ENCODE measurements at regions not wholly inside any gene's neighbourhood (a gene's known extent, or its start where the extent isn't known, plus 50 kb on each side); places are given as distances from the start of the nearest gene placed in this dataset.

GRCh38 chr2:237180987-237181386 is 95.3 kb downstream of the COPS8 start:
- CTCF ChIA-PET, result interaction anchor here (0.8 to 2.1 kb wide), 7 partner anchors 12 to 391 kb away, joined by 3 to 6 read pairs (median 3); no protein-coding TSS in a partner anchor
- FAIRE-seq, result no peak
- 89% methylated on average over 2 of the region's 2 CpGs for WGBS (ENCODE audit: missing lambda C conversion rate)
- no peak for TF ChIP-seq ESRRA (IDR thresholded peaks at IDR 0.05; ENCODE audit: borderline replicate concordance, low read length)
- TF ChIP-seq, protein P1, sequence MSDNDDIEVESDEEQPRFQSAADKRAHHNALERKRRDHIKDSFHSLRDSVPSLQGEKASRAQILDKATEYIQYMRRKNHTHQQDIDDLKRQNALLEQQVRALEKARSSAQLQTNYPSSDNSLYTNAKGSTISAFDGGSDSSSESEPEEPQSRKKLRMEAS (IDR thresholded peaks at IDR 0.05), result 0 out of 2 replicates have a peak, but pooled peaks have one; percentile 13
- TF ChIP-seq EHF (CRISPR knock-in tag; IDR thresholded peaks at IDR 0.05), result no peak
- TF ChIP-seq, protein P2, sequence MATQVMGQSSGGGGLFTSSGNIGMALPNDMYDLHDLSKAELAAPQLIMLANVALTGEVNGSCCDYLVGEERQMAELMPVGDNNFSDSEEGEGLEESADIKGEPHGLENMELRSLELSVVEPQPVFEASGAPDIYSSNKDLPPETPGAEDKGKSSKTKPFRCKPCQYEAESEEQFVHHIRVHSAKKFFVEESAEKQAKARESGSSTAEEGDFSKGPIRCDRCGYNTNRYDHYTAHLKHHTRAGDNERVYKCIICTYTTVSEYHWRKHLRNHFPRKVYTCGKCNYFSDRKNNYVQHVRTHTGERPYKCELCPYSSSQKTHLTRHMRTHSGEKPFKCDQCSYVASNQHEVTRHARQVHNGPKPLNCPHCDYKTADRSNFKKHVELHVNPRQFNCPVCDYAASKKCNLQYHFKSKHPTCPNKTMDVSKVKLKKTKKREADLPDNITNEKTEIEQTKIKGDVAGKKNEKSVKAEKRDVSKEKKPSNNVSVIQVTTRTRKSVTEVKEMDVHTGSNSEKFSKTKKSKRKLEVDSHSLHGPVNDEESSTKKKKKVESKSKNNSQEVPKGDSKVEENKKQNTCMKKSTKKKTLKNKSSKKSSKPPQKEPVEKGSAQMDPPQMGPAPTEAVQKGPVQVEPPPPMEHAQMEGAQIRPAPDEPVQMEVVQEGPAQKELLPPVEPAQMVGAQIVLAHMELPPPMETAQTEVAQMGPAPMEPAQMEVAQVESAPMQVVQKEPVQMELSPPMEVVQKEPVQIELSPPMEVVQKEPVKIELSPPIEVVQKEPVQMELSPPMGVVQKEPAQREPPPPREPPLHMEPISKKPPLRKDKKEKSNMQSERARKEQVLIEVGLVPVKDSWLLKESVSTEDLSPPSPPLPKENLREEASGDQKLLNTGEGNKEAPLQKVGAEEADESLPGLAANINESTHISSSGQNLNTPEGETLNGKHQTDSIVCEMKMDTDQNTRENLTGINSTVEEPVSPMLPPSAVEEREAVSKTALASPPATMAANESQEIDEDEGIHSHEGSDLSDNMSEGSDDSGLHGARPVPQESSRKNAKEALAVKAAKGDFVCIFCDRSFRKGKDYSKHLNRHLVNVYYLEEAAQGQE (IDR thresholded peaks at IDR 0.05), result no peak
- peak overlapping the region; percentile 78 to 90 for H3K27ac ChIP-seq
- H3K4me2 ChIP-seq, result peak overlapping the region; percentile 67; the same call in 2 of the 3 replicates
- H3K4me3 ChIP-seq, result no peak overlapping the region
- DNase-seq (ENCODE audit: low read depth in 1 of 2, low spot score in 1 of 2), result no peak
- no peaks in the 10 kb centered on the region for H3K9me3 ChIP-seq
- H3K4me1 ChIP-seq, result peaks cover 84% of the 10 kb centered on the region
- ATAC-seq, result no peak
- POLR2A ChIA-PET, result no interaction called here

DNA sequence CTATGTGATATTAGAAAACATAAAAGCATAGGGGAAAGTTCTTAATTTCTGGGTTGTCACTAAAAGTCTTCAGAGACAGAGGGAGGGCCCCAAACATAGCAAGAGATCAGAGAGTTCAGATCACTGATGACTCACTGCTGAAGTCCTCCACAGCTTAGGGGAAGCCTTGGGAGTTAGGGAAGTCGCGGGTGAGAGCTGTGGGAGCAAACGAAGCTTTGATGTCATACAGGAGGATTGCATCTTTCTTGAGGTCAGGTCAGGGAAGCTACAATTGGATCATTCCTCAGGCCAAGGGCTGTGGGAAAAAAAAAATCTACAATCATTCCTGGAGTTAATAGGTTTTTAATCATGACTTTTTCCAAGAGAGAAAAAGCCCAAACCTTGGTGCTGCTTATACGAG is 96.2 kb downstream of the COPS8 start:
- Histone ChIP-seq H3K27ac (peak overlapping the region; percentile 78 to 90), H3K4me2 (peak overlapping the region; percentile 67), H3K4me3 (no peak overlapping the region), H3K9me3 (no peaks in the 10 kb centered on the region), H3K4me1 (peaks cover 81% of the 10 kb centered on the region)
- FAIRE-seq (no peak), ATAC-seq (peak; percentile 57 to 60), DNase-seq (ENCODE audit: low read depth in 1 of 2, low spot score in 1 of 2) (peak; percentile 52 to 89)
- ChIA-PET POLR2A (no interaction called here), CTCF (interaction anchor here (0.9 to 2.1 kb wide), 6 partner anchors 19 to 390 kb away, joined by 3 to 6 read pairs (median 4); no protein-coding TSS in a partner anchor)
- WGBS (ENCODE audit: missing lambda C conversion rate), result 3% methylated on average over 4 of the region's 4 CpGs
- TF ChIP-seq HEYL (CRISPR knock-in tag; IDR thresholded peaks at IDR 0.05), result no peak
- no peak for TF ChIP-seq NR3C1 (IDR thresholded peaks at IDR 0.05)
- peak; percentile 11 to 17; a peak in 1 of 5 replicates for TF ChIP-seq RAD21 (conservative IDR thresholded peaks at IDR 0.05 in 1 of 2, IDR thresholded peaks at IDR 0.05 in 1 of 2)
- TF ChIP-seq NFE2L2 (conservative IDR thresholded peaks at IDR 0.05; ENCODE audit: low read length), result no peak
- no peak for TF ChIP-seq BHLHE40 (IDR thresholded peaks at IDR 0.05; ENCODE audit: low read depth, low read length)
- TF ChIP-seq FOSB (CRISPR knock-in tag; IDR thresholded peaks at IDR 0.05), result no peak
- no peak for TF ChIP-seq ZSCAN20 (CRISPR knock-in tag; IDR thresholded peaks at IDR 0.05)
- TF ChIP-seq FOSL2 (IDR thresholded peaks at IDR 0.05), result peak; percentile 77; the same call in 1 of the 2 replicates
- peak; percentile 77 for TF ChIP-seq FOSL2 (CRISPR knock-in tag; IDR thresholded peaks at IDR 0.05)
- no peak for TF ChIP-seq HOXB5 (CRISPR knock-in tag; IDR thresholded peaks at IDR 0.05)
- no peak for TF ChIP-seq HDAC2 (IDR thresholded peaks at IDR 0.05)
- TF ChIP-seq CBX8 (IDR thresholded peaks at IDR 0.05), result no peak
- no peak for TF ChIP-seq POLR2AphosphoS2 (conservative IDR thresholded peaks at IDR 0.05; ENCODE audit: low read length)
- TF ChIP-seq TFCP2L1 (CRISPR knock-in tag; IDR thresholded peaks at IDR 0.05), result no peak
- TF ChIP-seq, protein P3, sequence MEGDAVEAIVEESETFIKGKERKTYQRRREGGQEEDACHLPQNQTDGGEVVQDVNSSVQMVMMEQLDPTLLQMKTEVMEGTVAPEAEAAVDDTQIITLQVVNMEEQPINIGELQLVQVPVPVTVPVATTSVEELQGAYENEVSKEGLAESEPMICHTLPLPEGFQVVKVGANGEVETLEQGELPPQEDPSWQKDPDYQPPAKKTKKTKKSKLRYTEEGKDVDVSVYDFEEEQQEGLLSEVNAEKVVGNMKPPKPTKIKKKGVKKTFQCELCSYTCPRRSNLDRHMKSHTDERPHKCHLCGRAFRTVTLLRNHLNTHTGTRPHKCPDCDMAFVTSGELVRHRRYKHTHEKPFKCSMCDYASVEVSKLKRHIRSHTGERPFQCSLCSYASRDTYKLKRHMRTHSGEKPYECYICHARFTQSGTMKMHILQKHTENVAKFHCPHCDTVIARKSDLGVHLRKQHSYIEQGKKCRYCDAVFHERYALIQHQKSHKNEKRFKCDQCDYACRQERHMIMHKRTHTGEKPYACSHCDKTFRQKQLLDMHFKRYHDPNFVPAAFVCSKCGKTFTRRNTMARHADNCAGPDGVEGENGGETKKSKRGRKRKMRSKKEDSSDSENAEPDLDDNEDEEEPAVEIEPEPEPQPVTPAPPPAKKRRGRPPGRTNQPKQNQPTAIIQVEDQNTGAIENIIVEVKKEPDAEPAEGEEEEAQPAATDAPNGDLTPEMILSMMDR (IDR thresholded peaks at IDR 0.05), result no peak
- TF ChIP-seq GATA3 (IDR thresholded peaks at IDR 0.05; ENCODE audit: borderline replicate concordance), result peak; percentile 68; the same call in 1 of the 2 replicates
- TF ChIP-seq MAFK (IDR thresholded peaks at IDR 0.05; ENCODE audit: partially characterized antibody), result no peak
- peak; percentile 71 for TF ChIP-seq JUNB (IDR thresholded peaks at IDR 0.05)
- TF ChIP-seq CBX2 (IDR thresholded peaks at IDR 0.05; ENCODE audit: borderline replicate concordance, low read depth), result no peak
- no peak for TF ChIP-seq MYC (IDR thresholded peaks at IDR 0.05; ENCODE audit: borderline replicate concordance, low read length)
- peak; percentile 37 to 68; a peak in 2 of 5 replicates for TF ChIP-seq EP300 (IDR thresholded peaks at IDR 0.05)
- TF ChIP-seq CHD4 (IDR thresholded peaks at IDR 0.05; ENCODE audit: borderline replicate concordance), result no peak
- TF ChIP-seq MAZ (IDR thresholded peaks at IDR 0.05; ENCODE audit: borderline replicate concordance, low read depth, low read length), result no peak
- no peak for TF ChIP-seq ZNF302 (CRISPR knock-in tag; IDR thresholded peaks at IDR 0.05)
- TF ChIP-seq, protein P1 (IDR thresholded peaks at IDR 0.05), result 0 out of 2 replicates have a peak, but pooled peaks have one; percentile 39
- no peak for TF ChIP-seq EHMT2 (IDR thresholded peaks at IDR 0.05; ENCODE audit: low read depth)
- TF ChIP-seq JUN (IDR thresholded peaks at IDR 0.05), result peak in 1 of 2 experiments; percentile 54; a peak in 2 of 5 replicates
- TF ChIP-seq RNF2 (IDR thresholded peaks at IDR 0.05; ENCODE audit: borderline replicate concordance, low read depth), result no peak
- TF ChIP-seq ELK1 (IDR thresholded peaks at IDR 0.05; ENCODE audit: low read depth, low read length), result no peak
- no peak for TF ChIP-seq KDM1A (IDR thresholded peaks at IDR 0.05; ENCODE audit: low read depth)

All from A549 (cell line).